HEK293T (cell line): ENCODE measurements at regions not wholly inside any gene's neighbourhood (a gene's known extent, or its start where the extent isn't known, plus 50 kb on each side); places are given as distances from the start of the nearest gene placed in this dataset.

ENCODE experiments used
- BHLHE40 ChIP-seq: fragments of 450-650 bp; IDR thresholded peaks from 2 replicates; pipeline ENCODE4 v1.6.1; 2016; ENCODE audit warnings: mild to moderate bottlenecking, moderate library complexity, borderline replicate concordance
- ELF4 ChIP-seq: fragments of 450-650 bp; IDR thresholded peaks from 2 replicates; pipeline ENCODE4 v1.6.1; 2017; ENCODE audit warnings: antibody characterized with exemption
- FOXA1 ChIP-seq: fragments of 450-650 bp; IDR thresholded peaks from 2 replicates; pipeline ENCODE4 v1.6.1; 2016; ENCODE audit warnings: mild to moderate bottlenecking
- FOXK2 ChIP-seq: fragments of 450-650 bp; IDR thresholded peaks from 2 replicates; pipeline ENCODE4 v1.6.1; 2016; ENCODE audit warnings: mild to moderate bottlenecking
- FOXM1 ChIP-seq: fragments of 450-650 bp; IDR thresholded peaks from 2 replicates; pipeline ENCODE4 v1.6.1; 2017; ENCODE audit warnings: mild to moderate bottlenecking, borderline replicate concordance
- HDGF ChIP-seq: fragments of 450-650 bp; IDR thresholded peaks from 2 replicates; pipeline ENCODE4 v1.6.1; 2017; ENCODE audit warnings: antibody characterized with exemption, borderline replicate concordance
- L3MBTL2 ChIP-seq: fragments of 450-650 bp; conservative IDR thresholded peaks from 2 replicates; pipeline ENCODE4 v1.6.1; 2016; ENCODE audit warnings: mild to moderate bottlenecking
- NFRKB ChIP-seq: fragments of 450-650 bp; IDR thresholded peaks from 2 replicates; pipeline ENCODE4 v1.6.1; 2016; ENCODE audit warnings: mild to moderate bottlenecking, moderate library complexity
- PKNOX1 ChIP-seq: fragments of 450-650 bp; IDR thresholded peaks from 2 replicates; pipeline ENCODE4 v1.6.1; 2016
- SP1 ChIP-seq: fragments of 450-650 bp; IDR thresholded peaks from 2 replicates; pipeline ENCODE4 v1.6.1; 2017
- SUZ12 ChIP-seq: fragments of 450-650 bp; IDR thresholded peaks from 2 replicates; pipeline ENCODE4 v1.6.1; 2016; ENCODE audit warnings: mild to moderate bottlenecking
- ZNF384 ChIP-seq: fragments of 450-650 bp; IDR thresholded peaks from 2 replicates; pipeline ENCODE4 v1.6.1; 2016

DNA sequence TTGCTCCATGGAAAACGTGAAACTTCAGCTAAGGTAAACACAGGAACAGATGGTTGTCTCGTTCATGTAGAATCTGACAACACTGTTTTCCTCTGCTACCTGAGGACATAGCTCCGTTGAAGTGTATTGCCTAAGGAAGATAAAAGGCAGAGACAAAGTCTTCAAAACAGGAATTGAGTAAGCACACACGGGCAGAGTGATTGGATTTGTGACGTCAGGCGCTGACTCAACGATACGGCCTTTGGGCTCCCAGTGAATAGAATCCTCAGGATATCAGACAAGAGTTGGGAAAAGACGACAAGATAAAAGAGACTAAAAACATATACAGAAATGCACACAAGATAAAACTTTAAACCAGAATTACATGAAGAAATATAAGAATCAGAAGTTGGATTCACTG, 787.1 kb upstream of the CTNND2 start:
- TF ChIP-seq FOXM1 (no peak), ZNF384 (no peak), FOXA1 (no peak), SUZ12 (no peak), L3MBTL2 (no peak), BHLHE40 (no peak), PKNOX1 (no peak), SP1 (no peak), HDGF (no peak), FOXK2 (no peak), ELF4 (no peak), NFRKB (no peak)
